ENCODE measurements at regions not wholly inside any gene's neighbourhood (a gene's known extent, or its start where the extent isn't known, plus 50 kb on each side); places are given as distances from the start of the nearest gene placed in this dataset.

- H3K27me3 ChIP-seq: no peaks in the 10 kb centered on the region
- TF ChIP-seq CTCF (IDR thresholded peaks at IDR 0.05): no peak
- no peak for TF ChIP-seq POLR2A (IDR thresholded peaks at IDR 0.05)
- TF ChIP-seq POLR2AphosphoS5 (IDR thresholded peaks at IDR 0.05; ENCODE audit: insufficient read depth in 1 of 2, low read depth in 1 of 2): no peak
- H3K4me1 ChIP-seq: peaks cover 11% of the 10 kb centered on the region
- no peaks in the 10 kb centered on the region for H3K9me3 ChIP-seq
- intact Hi-C loops (cut with DNase I): no loop called here
- no peak overlapping the region for H3K4me3 ChIP-seq
- peaks cover 0 to 10% of the 10 kb centered on the region in 2 donors for H3K36me3 ChIP-seq
- no peak for DNase-seq (ENCODE audit: extremely low spot score in 2 of 2)
- H3K27ac ChIP-seq: peak overlapping the region; percentile 62
Observed at GRCh38 chr12:123033392-123034021, 53.0 kb downstream of the ARL6IP4 start.

GRCh38 chr12:123032736-123033391 lies 52.4 kb downstream of the ARL6IP4 start:
- Histone ChIP-seq H3K9me3 (no peaks in the 10 kb centered on the region), H3K27me3 (no peaks in the 10 kb centered on the region), H3K4me1 (peaks cover 11% of the 10 kb centered on the region), H3K27ac (no peak overlapping the region), H3K4me3 (no peak overlapping the region), H3K36me3 (peaks cover 0 to 10% of the 10 kb centered on the region in 2 donors)
- TF ChIP-seq POLR2A (IDR thresholded peaks at IDR 0.05) (no peak), POLR2AphosphoS5 (IDR thresholded peaks at IDR 0.05; ENCODE audit: insufficient read depth in 1 of 2, low read depth in 1 of 2) (no peak), CTCF (IDR thresholded peaks at IDR 0.05) (no peak)
- DNase-seq (ENCODE audit: extremely low spot score in 2 of 2): no peak
- intact Hi-C loops (cut with DNase I): no loop called here

All from vagina (tissue), 2 donors.